EL (cell line): ENCODE measurements at regions not wholly inside any gene's neighbourhood (a gene's known extent, or its start where the extent isn't known, plus 50 kb on each side); places are given as distances from the start of the nearest gene placed in this dataset.
"Not testable (repeated sequence)": the region's sequence is repeated elsewhere in the genome, so short reads cannot be mapped to it uniquely, and the experiment has no call there.

Source experiments
- DNase-seq: peaks from one replicate; pipeline ENCODE4 v3.0.0-alpha.2; 2016

DNA sequence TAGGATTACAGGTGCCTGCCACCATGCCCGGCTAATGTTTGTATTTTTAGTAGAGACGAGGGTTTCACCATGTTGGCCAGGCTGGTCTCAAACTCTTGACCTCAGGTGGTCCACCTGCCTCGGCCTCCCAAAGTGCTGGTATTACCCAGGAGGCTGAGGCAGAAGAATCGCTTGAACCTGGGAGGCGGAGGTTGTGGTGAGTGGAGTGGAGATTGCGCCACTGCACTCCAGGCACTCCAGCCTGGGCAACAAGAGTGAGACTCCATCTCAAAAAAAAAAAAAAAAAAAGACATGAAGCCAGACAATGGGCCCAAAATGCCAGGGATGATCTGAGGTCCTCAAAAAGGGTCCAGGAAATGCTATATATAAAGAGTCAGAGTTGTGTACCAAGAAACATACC is 392.9 kb downstream of the SEC14L1 start:
- DNase-seq, result not testable (repeated sequence)

DNA sequence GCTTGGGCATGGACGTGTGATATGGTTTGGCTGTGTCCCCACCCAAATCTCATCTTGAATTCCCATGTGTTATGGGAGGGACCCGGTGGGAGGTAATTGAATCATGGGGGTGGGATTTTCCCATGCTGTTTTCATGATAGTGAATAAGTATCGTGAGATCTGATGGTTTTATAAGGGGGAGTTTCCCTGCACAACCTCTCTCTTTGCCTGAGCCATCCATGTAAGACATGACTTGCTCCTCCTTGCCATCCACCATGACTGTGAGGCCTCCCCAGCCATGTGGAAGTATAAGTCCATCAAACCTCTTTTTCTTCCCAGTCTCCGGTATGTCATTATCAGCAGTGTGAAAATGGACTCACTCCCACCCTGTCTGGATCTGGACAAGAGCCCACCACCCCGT is 393.4 kb downstream of the SEC14L1 start:
- DNase-seq, result no peak

DNA sequence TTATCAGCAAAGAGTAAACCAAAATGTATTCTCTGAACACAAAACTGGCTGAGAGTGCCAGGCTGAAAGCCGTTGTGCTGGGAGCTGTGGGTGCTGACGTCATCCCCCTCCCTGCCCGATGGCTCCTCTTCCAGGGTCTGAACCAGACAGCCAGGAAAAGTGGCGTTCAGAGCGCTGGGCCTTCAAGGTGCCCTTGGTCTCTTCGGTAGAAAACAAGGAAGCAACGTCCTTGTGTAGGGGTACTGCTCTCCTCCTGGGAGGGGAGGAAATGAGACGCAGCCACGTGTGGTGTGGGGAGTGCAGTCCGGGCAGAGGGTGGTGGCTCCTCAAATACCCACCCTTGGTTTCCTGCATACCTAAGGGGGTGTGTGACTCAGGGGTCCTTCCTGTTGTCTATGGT is 394.7 kb downstream of the SEC14L1 start:
- DNase-seq, result no peak

DNA sequence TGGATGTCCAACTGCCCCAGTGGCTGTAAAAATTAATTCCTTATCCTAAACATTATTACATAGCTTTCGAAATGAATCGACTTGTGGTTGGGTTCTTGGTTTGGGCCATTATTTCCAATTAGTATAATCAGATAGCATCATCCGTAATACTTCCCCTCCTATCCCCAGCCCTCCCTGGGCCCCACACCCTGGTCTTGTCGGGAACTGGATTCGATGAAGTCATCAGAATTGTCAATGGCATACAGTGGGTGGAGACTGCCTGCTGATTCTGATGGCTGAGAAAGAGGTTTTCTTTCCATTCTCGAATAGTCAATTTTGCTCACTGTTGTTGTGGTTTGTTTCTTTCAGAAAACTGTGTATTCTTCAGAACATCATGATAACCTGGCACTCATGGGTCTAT is 395.1 kb downstream of the SEC14L1 start:
- no peak for DNase-seq

DNA sequence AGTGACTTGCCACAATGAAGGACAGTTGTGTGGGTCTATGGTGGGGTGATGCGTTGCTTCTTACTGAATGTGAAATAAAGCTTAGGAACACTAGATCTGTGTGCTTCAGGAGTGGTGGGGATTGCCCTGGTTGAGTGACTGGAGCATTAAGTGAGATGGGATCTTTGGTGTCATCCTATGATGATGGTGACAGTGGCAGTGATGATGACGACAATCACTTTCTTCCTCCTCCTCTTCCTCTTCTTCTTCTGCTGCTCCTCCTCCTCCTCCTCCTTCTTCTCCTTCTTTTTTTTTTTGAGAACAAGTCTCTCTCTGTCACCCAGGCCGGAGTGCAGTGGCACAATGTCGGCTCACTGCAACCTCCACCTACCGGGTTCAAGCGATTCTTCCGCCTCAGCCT is 396.8 kb downstream of the SEC14L1 start:
- no peak for DNase-seq

DNA sequence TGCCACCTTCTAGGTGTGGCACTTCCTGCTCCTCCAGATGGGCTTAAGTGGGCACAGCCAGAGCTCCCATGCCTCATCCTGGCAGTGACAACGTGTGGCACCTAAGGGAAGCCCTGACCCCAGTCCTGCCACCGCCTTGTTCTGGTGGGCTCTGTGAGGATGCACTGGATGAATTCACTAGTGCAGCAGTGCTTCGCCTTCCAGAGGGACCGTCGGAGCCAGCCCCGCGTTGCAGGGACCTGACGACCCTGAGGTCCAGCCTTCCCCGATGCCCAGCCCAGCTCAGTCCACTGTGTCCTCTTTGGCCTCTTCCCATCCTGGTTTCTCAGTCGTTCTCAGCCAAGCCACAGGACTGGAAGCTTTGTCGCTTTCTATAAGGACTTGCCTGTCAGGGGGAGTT is 399.8 kb downstream of the SEC14L1 start:
- DNase-seq, result no peak

DNA sequence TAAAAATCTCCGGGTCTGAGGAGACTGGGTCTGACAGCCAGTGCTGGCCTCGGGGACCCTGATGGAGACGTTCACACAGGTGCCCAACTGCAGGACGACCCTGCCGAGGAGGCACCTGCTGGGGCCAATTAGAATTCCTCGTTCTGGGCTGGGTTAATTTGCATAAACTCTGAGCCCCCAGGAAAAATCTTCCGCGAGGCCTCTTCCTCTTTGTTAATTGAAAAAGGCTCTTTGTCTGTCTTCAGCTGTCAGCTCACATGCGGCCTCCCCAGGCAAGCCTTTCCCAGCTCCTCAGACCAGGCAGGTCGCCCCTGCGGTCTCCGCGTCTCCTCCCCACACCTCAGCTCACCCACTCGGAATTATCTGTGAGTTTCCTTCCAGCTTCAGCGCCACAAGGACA is 400.2 kb downstream of the SEC14L1 start:
- DNase-seq, result no peak

DNA sequence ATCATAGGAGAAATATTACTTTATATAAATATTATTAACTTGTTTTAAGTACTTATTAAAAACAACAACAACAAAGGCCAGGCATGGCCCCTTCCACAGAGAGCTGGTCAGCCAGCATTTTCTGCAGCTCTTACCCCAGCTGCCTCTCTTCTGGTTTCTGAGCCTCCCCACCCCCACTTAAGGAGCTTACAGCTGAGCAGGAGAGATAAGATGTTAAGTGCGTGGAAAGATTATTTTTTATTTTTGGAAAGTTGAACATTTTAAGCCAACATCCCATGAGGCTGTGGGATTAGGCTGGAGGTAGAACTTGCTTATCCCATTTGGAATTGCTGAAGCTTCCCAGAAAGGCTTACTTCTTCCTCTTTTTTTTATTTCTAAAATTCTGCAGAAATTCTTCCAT is 401.2 kb downstream of the SEC14L1 start:
- no peak for DNase-seq

DNA sequence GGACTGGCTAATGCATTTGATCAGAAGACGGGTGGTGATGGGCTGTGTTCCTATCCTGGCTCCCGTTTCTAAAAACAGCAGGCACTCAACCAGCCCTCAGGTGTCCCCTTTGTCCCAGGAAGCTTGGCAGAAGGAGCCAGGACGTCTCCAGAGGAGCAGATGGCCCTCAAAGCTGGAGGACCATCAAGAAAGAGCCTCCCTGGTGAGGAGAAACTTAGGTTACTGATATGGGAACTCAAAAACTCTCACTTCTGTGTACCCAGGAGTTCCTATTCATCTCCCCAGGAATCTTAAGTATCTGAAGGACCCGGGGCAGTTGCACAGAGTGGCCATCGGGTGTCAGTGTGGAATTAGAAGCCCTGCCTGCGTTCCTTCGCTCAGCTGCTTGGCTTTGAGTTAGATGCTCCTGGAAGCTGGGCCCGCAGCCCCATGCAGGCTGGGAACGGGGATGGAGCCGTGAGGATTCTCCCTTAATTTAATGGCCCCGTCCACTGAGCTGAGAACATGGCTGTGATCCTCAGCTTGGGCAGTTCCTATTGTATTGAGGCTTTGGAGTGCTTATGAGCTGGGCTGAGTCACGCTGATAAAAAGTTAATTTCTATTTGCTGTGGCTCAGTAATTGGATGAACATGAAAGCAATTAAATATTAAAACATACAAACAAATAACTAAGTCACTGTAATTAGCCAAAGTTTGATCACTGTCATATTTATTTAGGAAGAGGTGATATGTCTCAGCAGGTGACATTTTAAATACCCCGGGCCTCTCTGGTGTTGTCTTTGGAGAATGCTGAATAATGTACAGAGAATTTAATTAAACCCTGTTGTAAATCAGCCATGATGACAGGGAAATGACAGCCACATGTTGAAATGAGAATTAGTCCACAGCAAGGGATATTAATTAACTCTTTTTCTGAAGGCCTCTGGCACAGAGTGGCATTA is 402.1 kb downstream of the SEC14L1 start:
- DNase-seq, result peak; percentile 80

DNA sequence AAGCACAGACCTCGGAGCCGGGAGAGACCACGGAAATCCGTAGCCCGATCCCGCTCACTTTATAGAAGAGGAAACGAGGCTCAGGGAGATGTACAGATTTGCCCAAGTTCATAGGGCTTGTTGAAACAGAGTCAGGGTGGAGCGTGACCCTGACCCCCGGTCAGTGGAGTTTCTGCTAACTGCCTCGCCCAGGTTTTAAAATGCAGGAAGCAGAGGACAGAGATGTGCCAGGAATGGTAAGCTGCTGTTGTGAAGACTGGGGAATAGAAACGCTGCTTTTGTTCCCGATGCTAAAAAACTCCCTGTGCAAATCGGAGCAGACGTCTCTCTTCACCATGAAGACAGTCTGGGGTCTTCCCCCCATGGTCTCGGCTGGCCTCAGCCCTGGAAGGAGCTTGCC is 403.0 kb downstream of the SEC14L1 start:
- DNase-seq, result no peak

DNA sequence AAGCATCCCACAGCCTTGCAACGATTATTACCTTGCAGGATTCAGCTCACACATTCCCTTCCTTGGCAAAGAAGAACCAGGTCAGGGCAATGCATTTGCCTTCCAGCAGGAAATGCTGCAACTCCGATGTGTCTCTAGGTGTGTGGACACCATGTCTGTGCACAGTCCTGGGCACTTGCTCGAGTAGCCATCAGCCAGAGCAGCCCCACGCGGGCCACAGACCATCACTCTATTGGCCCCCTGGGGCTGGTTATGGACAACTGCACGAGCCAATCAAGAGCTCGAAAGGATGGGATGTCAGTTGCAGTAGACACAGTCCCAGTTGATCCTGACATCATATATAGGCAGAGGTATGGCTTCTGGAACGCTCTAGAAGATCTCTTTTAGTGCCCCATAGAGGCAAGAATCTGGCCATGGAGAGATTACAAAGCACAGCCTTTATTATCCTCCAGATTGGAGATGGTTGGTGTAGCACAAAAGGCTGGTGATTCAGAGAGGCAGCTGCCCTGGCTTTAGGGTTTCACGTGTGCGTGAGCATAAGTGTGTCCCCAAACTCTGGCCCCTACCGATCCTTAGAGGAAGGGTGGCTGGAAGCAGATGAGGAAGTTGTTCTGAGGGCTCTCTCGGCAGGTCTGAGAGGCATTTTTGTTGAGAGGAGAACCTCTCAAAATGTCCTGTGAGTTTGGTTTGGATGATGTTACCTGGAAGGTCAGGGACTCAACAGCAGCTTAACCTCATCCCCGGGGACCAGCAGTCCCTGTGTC is 403.8 kb downstream of the SEC14L1 start:
- no peak for DNase-seq

DNA sequence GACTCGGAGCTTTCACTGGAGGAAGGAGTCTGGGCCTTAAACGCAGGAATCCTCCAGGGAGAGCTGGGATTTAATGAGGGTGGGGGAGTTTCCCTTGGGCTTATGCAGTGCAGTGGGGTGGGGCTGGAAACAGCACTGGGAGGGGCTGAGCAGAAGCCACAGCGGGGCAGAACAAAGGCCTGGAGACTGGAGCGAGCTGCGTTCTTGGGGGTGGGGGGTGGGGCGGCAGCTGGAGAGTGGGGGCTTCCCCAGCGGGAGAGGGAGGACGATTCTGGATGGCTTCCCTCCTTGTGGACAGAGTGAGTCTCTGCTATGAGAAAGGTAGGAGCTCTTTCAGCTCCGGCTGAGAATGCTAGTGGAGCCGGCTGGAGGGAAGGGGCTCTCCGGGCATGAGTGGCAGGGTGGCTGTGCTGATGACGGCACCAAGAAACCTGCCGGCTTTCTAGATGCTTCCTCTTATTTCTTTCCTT is 406.0 kb downstream of the SEC14L1 start:
- no peak for DNase-seq

DNA sequence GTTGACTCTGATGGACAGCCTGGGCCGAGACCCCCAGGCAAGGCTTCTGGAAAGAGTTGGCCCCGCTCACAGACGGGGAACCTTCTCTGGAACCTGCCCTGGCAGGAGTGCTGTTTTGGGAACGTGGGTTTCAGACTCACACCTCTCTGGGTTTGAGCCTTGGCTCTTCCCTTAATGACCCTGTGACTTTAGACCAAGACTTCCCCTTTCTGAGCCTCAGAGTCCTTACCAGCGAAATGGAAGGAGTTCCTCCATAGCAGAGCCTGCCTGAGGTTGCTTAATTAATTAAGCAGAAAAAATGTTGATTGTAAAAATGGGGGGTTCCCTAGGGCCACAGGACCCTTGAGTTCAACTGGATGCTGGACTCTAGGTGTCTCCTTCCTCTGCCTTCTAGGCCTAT is 408.2 kb downstream of the SEC14L1 start:
- no peak for DNase-seq

DNA sequence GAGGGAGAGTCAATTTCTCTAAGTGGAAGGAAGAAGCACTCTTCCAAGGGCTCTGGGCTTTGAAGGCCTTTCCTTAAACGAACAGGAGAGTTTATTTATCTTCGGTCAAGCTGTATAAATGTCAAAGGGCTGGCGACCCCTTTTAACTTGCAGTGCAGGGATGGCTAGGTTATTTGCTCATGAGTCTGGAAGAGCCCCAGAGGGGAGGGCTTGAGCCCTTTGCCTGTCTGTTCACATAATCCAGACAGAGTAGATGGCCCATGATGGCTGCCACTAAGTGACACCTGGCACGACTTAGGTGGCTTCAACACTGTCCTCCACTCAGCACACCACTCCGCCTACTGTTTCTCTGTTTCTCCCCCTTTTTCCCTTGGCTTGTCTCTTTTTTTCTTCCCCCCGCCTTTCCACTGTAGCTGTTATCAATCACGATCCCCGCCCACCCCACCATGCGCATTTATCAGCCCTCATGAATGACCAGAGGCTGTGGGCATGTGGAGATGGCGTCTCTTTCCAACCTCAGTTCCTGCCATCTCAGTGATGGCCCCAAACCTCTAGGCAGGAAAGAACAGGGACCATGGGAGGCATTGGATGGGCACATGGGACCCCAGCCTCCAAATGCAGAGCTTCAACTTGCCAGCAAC is 408.7 kb upstream of the TNRC6C start:
- no peak for DNase-seq

DNA sequence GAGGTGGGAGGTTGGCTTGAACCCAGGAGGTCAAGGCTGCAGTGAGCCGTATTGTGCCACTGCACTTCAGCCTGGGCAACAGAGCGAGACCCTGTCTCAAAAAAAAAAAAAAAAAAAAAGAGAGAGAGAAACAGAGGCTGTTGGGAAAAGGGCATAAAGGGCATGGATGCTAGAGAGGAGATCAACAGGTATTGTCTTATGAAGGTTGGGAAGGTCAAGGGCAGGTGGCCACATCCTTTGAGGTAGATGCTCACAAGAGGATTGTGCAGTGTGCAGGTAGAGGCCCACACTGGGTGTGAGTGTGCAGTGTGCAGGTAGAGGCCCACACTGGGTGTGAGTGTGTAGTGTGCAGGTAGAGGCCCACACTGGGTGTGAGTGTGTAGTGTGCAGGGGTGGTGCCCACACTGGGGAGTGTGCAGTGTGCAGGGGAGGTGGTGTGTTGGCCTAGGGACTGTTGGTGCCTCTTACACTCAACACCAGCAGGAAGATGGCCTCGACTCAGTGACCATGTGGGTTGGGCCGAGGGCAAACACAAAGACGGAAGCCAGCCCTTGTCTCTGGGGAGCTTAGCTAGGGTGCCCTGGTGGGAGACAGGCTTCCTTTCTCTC is 404.9 kb upstream of the TNRC6C start:
- DNase-seq, result no peak

DNA sequence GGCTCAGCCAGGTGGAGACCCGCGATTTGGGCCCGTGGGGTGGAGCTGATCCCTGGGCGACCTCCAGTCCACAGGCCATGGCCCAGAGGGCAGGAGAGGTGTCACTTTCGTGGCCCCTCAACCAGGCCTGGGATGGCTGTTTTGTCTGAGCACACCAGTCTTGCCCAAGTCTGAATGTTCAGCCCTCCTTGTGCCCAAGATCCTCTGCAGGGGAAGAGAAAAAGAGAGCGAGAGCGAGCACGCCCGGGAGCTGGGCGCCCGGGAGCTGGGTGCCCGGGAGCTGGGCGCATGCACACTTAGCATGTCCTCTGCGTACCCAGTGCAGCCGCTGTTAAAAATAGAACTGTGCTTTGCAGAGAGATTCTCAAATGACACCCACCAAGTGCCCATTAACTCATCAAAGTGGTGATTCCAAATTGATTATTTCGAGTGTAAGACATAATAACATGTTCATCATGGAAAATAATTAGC is 403.3 kb upstream of the TNRC6C start:
- DNase-seq, result no peak

DNA sequence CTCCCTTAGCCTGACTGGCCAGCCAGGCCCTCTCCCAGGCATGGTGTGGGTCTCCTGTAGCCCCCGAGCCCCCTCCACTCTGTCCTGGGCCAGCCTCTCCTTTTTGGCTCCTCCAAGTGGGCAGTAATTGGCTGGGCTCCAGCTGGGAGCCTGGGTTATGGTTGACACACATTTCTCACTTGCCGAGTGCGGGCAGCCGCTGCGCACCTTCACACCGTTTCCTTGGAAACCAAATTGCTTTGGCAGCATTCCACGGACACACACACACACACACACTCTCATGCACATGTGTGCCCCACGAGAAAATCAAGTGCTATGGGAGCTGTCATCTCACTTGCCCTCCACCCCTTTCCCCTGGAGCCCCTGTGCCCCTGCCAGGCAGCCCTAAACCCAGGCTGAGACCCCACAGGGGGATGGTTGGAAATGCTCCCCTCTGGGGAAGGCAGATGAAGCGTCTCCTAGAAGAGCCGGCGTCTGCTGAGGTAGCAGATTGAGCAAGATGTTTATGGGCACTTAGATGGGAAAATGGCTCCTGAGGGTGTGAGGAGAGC is 402.7 kb upstream of the TNRC6C start:
- DNase-seq, result no peak

DNA sequence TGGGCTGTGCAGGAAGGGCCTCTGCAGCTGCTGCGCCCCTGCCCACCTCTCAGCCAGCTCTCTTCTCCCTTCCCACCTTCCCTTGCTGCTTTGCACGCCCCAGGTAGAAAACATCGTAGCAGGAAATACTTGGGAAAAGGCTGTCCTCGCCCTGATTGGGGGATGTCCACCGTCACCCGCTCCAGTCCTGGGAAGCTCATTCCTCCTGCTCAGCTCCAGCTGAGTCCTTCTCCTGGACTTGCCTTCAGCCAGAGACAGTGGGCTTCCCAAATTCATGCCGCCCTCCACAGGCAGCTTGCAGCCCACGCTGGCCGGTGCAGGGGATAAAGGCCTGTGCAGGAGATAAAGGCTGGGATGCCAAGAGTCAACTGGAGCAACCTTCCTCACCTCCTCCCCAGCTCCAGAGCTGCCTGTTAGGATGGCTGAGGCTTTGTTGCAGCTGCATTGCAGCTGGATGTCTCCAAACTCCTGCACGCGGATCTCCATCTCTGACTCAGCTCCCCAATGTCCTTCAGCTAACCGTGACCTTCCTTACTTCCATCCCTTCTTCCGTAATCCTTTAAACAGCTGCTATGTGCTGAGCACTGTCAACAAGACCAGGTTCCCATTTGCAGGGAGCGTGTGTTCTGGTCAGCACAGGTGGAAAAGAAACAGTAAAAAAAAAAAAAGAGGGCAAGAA is 402.0 kb upstream of the TNRC6C start:
- DNase-seq, result no peak

DNA sequence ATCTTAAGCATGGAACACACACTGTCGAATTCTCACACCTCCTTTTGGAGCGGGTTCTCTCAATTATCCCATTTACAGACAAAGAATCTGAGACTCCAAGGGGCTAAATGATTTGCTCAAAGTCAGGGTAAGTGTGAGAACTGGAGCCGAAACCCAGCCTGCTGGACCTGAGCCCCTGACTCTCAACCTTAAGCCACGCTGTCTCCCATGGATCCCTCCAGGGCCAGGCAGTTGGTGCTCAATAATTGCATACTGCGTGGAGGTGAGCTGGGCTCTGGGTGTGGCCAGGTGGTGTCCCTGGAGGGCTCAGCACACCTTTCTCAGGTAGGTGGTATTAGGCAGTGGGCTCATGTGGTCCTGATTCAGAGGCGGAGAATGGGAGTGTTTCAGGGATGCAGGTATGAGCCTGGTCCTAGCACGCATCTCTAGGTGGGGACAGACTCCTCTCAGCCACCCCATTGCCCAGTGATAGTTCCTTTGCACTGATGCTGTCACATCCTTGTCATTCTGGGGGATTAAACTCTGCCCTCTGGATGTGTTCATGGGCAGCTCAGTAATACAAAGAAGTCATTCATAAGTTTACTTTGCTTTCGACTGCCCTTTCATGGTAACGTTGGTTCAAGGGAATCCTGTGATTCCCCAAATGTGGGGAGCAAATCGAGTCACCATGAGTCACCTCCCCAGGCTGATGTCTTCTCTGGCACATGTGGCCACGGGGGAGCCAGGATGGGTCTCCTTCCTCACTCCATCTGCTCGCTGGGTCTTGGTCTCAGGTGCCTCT is 399.5 kb upstream of the TNRC6C start:
- DNase-seq, result no peak

DNA sequence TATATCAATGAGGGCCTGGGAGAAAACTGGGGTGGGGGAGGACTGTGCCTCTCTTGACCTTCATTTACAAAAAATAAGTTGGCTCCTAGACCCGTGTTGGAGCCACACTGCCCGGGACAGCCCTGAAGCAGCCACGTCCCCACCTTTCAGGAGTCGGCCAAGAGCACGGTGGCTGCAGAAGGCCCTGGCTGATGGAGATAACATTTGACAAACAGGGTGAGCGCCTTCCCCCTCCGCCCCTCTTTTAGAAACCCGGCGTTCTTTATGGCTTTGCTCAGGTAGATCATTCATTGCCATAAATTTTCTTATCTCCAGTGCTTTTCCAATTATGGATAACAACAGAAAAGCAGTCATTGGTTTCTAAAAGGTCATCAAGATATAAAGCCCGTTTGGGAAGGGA is 398.1 kb upstream of the TNRC6C start:
- no peak for DNase-seq

DNA sequence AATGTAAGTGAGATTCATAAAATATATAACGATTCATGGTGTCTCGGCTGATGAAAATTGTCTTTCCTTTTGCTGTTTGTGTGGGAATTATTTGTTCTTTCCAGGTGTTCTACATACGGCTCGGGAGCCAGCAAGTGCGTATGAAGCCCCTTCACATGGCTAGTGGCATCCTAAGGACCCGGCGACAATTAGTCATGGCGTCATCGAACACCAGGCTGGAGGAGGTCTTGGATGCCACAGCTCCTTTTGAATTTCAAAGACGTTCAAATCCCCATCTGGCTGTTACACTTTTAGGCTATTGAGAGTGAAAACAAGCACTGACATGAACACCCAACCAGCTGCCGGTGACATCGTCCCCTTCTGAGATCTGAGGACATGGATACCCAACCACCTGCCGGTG is 397.7 kb upstream of the TNRC6C start:
- no peak for DNase-seq
